ENCODE measurements at regions not wholly inside any gene's neighbourhood (a gene's known extent, or its start where the extent isn't known, plus 50 kb on each side); places are given as distances from the start of the nearest gene placed in this dataset.
A peak's percentile ranks its signal among the peaks of the same experiment; 100 is the strongest.
"Not testable (repeated sequence)": the region's sequence is repeated elsewhere in the genome, so short reads cannot be mapped to it uniquely, and the experiment has no call there.

DNA sequence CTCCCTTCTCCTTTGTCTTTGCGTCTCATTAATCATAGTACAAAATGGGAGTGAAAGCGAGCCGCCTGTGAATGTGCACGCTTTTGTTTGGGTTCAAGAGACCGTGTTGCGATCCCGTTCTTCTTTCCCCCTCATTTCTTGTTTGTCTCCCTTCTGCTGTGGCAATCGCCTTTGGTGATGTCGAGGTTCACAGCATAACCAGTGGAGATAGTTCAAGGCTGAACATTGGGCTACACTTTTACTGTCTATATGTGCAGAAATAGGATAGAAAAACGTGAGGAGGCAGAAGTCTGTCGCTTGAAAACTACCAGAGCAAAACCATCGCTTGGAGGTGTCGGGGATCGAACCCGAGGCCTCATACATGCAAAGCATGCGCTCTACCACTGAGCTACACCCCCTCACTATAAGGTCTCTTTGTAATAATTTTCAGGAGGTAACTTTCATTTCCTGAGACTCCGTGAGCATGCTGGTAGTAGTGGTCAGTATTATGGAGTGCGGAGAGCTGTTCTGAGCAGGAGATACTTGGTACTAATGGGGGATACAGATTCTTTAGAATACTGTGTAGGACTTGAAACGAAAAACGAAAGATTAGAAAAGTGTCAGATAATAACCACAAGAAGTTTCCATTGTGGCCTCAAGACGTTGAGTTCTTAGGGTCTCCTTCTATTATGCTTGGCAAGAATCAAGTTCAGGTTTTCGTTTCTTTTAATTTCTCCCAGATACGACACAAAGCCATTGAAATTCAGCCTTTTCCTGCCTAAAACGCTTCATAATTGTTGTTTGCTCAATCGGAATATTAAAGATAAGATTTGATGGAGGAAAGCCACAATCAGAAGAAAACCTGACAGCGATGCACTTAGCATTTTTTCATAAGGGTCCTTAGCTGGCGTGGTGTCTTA lies 106.6 kb downstream of the TRIM27 start:
- H3K9me3 Mint-ChIP-seq, result peaks cover 13% of the 10 kb centered on the region
- H3K4me1 Mint-ChIP-seq, result peaks cover 34% of the 10 kb centered on the region
- H3K27ac Mint-ChIP-seq, result no peak overlapping the region
- H3K4me3 Mint-ChIP-seq, result peak overlapping the region; percentile 78
- peaks cover 99% of the 10 kb centered on the region for H3K27me3 Mint-ChIP-seq (ENCODE audit: low read depth, poor library complexity)
- TF ChIP-seq, protein P1, sequence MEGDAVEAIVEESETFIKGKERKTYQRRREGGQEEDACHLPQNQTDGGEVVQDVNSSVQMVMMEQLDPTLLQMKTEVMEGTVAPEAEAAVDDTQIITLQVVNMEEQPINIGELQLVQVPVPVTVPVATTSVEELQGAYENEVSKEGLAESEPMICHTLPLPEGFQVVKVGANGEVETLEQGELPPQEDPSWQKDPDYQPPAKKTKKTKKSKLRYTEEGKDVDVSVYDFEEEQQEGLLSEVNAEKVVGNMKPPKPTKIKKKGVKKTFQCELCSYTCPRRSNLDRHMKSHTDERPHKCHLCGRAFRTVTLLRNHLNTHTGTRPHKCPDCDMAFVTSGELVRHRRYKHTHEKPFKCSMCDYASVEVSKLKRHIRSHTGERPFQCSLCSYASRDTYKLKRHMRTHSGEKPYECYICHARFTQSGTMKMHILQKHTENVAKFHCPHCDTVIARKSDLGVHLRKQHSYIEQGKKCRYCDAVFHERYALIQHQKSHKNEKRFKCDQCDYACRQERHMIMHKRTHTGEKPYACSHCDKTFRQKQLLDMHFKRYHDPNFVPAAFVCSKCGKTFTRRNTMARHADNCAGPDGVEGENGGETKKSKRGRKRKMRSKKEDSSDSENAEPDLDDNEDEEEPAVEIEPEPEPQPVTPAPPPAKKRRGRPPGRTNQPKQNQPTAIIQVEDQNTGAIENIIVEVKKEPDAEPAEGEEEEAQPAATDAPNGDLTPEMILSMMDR (IDR thresholded peaks at IDR 0.05), result no peak
- peak; percentile 45 for DNase-seq
- H3K36me3 Mint-ChIP-seq (ENCODE audit: low read depth), result no peaks in the 10 kb centered on the region

DNA sequence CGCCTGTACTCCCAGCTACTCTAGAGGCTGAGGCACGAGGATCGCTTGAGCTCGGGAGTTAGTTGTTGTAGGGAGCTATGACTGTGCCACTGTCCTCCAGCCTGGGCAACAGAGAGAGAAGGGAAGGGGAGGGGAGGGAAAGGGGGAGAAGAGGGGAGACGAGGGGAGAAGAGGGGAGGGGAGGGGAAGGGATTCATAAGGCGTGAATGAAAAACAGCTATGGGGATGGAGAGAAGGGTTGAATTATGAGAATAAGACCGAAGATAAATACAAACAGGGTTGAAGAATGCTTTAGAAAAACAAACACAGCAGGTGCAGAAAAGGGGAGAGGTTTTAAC lies 106.0 kb downstream of the TRIM27 start:
- Mint-ChIP-seq H3K36me3 (ENCODE audit: low read depth) (no peaks in the 10 kb centered on the region), H3K4me1 (peaks cover 29% of the 10 kb centered on the region), H3K4me3 (no peak overlapping the region), H3K27ac (no peak overlapping the region), H3K27me3 (ENCODE audit: low read depth, poor library complexity) (peaks cover 99% of the 10 kb centered on the region), H3K9me3 (peaks cover 12% of the 10 kb centered on the region)
- DNase-seq, result no peak
- TF ChIP-seq, protein P1 (IDR thresholded peaks at IDR 0.05), result no peak

DNA sequence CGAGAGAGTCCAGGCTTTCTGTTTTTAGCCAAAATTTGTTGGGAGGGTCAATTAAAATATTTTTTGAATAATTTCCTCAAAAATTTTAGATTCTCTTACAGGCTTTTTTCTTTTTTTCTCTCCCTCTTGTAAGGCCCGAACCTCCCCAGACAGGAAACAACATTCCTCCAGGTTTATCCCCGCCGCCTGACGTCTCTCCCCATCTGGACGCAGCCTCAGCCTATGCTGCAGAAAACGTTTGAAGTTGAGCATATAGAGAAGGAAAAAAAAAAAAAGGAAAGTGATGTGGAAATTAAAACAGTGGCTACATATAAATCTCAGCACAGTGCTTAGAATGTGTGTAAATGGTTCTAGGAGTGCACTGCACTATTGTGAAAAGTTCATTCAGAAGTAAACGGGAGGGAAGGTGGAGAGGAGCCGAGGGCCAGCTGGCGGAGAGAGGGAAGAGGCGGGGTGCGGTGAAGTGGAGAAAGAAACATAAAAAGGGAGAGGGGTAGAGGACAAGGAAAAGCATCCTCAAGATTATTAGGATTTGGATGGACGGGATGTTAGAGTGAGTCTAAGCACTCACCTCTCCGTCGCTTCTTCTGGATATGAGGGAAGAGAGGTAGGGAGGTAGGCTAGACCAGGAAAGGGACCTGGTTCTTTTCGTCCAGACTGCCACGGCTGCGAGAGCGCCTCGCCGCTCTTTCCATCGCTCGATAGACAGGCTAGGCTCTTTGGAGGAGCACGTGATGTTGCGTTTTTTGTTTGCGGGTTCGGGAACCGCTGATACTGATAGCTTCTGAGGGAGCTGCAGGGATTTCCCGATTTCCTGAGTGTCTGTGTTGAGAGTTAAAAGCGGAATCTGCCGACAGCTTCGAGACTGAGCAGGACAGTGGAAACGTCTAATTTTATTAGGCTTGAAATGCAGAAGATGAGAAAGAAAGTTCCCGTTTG lies 98.7 kb downstream of the TRIM27 start:
- Mint-ChIP-seq H3K27me3 (ENCODE audit: low read depth, poor library complexity) (peaks cover 99% of the 10 kb centered on the region), H3K4me3 (peak overlapping the region; percentile 76), H3K4me1 (peaks cover 14% of the 10 kb centered on the region), H3K9me3 (peaks cover 16% of the 10 kb centered on the region), H3K27ac (no peak overlapping the region), H3K36me3 (ENCODE audit: low read depth) (no peaks in the 10 kb centered on the region)
- TF ChIP-seq, protein P1 (IDR thresholded peaks at IDR 0.05), result no peak
- no peak for DNase-seq

DNA sequence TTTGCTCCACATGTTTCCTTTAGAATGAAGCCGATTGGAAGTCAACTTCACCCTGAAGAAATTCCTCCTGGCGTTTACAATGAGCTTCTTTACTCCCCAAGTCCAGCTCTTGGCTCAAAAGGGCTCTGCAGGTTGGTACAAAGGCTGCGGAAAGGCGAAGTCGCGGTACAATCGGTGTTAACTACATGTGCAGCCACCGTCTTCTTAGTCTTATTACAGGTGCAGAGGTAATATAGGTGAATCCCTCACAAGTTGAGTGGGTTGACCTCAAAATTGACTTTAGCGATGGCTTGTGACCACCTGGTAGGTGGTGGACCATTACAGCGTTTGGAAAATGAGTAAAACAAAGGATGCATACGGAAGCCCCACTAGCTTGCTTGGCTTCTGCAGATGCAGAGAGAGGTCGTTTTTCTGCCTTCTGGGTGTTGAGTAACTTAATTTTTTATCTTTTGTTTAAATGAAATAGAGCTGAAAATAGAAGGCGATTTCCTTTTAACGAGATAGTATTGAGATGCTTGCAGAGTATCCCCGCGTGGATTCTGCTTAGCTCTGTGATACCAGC lies 98.0 kb downstream of the TRIM27 start:
- Mint-ChIP-seq H3K27me3 (ENCODE audit: low read depth, poor library complexity) (peaks cover 100% of the 10 kb centered on the region), H3K4me3 (peak overlapping the region; percentile 76), H3K36me3 (ENCODE audit: low read depth) (no peaks in the 10 kb centered on the region), H3K27ac (no peak overlapping the region), H3K4me1 (peaks cover 14% of the 10 kb centered on the region), H3K9me3 (peaks cover 22% of the 10 kb centered on the region)
- DNase-seq, result no peak
- TF ChIP-seq, protein P1 (IDR thresholded peaks at IDR 0.05), result no peak

DNA sequence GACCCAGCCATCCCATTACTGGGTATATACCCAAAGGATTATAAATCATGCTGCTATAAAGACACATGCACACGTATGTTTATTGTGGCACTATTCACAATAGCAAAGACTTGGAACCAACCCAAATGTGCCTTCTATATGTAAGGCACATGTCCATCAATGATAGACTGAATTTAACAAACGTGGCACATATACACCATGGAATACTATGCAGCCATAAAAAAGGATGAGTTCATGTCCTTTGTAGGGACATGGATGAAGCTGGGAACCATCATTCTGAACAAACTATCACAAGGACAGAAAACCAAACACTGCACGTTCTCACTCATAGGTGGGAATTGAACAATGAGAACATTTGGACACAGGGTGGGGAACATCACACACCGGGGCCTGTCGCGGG lies 92.1 kb downstream of the TRIM27 start:
- H3K4me3 Mint-ChIP-seq; DNase-seq; H3K4me1 Mint-ChIP-seq; H3K36me3 Mint-ChIP-seq (ENCODE audit: low read depth); H3K27ac Mint-ChIP-seq: not testable (repeated sequence)
- Mint-ChIP-seq H3K9me3 (peaks cover 11% of the 10 kb centered on the region), H3K27me3 (ENCODE audit: low read depth, poor library complexity) (peaks cover 88% of the 10 kb centered on the region)

DNA sequence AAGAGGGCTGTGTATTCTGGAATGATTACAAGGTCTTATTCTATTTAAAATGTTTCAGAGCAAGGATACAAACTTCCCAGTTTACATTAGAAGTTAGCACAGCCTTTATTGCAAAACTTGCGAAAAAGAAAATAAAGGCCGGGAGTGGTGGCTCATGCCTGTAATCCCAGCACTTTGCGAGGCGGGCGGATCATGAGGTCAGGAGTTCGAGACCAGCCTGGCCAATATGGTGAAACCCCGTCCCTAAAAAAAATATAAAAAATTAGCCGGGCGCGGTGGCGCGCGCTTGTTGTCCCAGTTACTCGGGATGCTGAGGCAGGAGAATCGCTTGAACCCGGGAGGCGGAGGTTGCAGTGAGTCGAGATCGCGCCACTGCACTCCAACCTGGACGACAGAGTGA lies 87.1 kb downstream of the TRIM27 start:
- H3K36me3 Mint-ChIP-seq (ENCODE audit: low read depth); H3K27ac Mint-ChIP-seq; H3K9me3 Mint-ChIP-seq; DNase-seq: not testable (repeated sequence)
- Mint-ChIP-seq H3K4me1 (peaks cover 16% of the 10 kb centered on the region), H3K27me3 (ENCODE audit: low read depth, poor library complexity) (peaks cover 76% of the 10 kb centered on the region), H3K4me3 (peak overlapping the region; percentile 98)

Data from nephron progenitor cell (in vitro differentiated cells).